Stimulated activated CD4-positive, alpha-beta T cell treated with anti-CD3 and anti-CD28 coated beads, Interleukin-4, amount 100 ng/mL, for 1 hour (primary cell): ENCODE measurements at regions not wholly inside any gene's neighbourhood (a gene's known extent, or its start where the extent isn't known, plus 50 kb on each side); places are given as distances from the start of the nearest gene placed in this dataset.

Source experiments
- DNase-seq: peaks from one replicate; pipeline ENCODE4 v3.0.0-alpha.2; 2020

DNA sequence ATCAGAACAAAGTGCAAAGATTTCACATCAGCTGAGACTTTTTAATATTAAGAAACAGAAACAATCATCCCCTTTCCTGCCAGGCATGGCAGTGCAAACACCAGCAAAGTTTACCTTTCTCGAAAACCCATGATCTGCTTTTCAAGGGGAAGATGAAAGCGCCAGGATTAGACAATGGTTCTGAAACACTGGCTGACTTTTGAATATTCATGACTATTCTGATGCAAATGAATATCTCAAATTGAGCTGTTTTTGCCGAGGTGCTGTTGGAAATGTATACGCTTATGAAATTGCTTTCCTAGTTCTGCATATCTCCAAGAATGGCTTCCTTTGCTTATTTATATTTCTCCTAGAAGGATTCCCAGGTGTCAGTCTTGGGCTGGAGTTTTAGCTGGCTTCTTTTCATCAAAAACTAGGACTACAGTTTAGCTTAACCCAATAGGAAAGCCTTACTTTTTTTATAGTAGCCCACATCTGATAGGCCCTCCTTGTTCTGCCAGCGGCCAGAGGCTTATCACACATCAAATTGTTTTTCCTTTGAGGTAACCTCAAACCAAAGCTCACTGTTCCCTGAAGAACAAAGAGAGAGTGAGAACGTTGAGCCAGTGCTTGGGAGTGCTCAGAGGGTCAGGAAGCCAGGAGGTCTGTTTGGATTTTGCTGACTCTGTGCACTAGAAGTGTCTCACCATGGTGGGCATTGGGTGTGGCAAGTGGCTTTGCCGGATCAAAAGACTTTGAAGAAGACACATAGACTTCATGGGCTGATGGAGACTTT is 74.0 kb upstream of the PLCL2 start:
- no peak for DNase-seq

DNA sequence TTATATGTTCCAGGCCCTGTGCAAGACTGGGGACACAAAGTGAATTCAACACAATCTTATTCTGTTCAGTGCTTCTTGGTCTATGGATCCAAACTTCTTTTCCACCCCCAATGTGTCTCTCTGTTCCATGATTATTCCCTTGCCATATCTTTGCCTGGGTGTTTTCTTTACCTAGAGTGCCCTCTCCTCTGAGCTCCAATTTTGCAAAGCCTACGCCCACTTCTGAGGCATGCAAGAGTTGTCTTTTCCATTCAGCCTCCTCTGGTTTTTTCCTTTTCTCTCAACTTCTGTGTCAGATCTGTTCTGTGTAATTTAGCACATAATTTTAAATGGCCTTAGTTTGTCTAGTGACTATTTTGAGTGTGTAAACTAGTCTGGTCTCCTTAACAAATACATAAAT is 72.8 kb upstream of the PLCL2 start:
- DNase-seq = no peak

DNA sequence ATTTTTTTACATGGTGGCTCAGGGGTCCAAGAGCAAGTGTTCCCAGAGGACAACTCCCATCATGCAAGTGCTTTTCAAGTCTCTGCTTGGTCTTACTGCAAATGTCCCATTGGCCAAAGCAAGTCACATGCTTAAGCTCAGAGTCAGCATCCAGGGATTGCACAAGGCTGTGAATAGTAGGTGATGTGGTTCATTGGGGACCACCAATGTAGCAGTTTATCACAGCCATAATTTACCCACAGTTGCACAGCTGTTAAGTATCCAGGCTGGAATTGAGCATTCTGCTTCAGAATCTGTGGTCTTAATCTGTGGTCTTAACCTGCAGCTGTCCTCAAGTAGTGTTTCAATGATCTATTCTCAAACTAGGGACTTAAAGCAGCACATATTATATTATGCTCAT is 71.4 kb upstream of the PLCL2 start:
- DNase-seq = no peak

DNA sequence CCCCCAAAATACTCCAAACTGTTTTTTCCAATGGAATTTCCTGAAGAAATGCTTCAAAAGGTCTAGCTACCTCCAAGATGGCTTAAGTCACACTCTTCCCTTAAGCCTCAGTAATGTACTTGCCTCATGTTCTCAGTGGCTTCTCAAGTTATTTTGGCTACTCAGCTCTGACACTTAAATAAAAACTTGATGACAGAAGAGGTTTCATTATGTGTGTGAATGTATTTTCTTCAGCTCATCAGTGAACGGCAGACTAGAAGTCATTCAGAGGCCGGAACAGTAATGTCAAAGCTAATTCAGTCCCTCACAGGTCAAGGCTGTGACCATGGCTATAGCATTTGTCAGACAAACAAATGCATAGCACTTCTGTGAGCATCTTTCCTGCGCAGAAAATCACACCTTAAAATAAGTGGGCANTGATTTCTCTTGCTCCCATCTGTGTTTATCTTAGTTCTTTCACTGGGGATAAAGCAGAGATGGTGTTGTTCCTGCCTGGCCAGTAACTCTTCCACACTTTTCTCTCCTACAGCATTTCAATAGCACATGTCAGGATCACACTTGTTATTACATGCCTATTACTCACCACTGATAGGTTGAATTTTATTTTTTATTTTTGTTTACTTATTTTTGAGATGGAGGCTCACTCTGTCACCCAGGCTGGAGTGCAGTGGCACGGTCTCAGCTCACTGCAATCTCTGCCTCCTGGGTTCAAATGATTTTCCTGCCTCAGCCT is 68.5 kb upstream of the PLCL2 start:
- no peak for DNase-seq

DNA sequence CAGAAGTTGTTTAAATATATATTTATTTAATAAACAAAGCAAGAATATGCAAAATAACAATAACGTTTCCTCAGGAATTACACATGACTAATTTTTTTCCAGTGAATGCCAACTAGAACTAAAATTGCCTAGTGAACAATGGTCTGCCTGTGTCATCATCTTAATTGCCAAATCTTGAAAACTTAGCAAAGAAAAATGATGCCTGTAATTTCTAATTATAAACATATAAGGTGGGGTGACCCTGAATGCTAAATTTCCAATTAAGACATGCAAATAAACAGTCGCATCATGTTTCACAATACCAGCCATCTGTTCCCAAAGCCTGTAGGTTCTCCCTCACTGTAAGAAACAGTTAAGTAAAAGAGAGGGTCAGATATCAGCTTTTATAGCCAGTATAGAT is 67.6 kb upstream of the PLCL2 start:
- DNase-seq = no peak

DNA sequence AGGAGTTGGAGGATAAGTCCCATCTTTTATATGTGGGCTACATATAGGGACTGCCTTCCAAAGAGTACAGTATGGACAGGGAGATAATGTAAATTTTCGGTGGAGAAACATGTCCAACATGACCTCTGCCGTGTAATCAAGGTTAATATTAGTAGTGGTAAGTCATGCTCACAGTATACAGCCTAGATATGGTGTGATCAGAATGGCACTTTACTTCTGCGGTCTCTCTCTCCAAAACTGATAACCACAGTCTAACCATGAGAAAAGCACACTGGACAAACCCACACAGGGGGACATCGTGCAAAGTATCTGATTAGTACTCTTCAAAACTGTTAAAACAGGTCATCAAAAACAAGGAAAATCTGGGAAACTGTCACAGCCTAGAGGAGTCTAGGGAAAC is 66.6 kb upstream of the PLCL2 start:
- no peak for DNase-seq

DNA sequence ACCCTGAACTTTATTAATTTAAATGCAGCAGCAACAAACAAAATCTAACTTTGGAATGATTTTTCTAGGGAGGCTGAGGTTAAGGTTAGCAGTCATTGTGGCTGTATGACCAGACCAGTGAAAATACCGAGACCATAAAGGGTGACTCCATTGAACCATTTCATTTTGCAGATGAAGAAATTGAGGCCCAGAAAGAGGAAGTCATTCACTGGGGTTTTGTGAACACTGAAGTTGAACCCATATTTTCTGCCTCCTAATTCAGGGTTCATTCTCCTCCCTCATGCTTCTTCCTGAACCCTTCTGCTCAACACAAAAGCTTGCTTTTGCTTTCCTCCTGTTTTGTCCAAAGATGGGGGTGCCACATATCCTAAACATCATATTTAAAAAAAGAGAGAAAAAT is 65.8 kb upstream of the PLCL2 start:
- DNase-seq = no peak

DNA sequence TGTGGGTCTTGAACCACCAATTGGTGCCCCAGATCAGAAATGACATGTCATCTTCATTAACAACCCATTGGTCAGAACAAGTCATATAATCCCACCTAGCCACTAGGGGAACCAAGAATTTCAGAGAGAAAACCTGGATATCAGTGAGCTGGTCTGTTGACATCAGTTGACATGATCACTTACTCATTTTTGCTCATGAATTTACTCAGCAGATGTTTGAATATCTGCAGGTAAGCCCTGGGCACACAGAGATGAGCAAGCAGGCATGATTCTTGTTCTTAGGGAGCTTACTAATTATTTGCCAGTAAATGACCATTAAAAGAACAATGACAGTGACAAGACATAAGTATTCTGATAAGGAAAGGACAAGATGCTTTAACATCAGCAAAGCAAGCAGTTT is 64.3 kb upstream of the PLCL2 start:
- no peak for DNase-seq

DNA sequence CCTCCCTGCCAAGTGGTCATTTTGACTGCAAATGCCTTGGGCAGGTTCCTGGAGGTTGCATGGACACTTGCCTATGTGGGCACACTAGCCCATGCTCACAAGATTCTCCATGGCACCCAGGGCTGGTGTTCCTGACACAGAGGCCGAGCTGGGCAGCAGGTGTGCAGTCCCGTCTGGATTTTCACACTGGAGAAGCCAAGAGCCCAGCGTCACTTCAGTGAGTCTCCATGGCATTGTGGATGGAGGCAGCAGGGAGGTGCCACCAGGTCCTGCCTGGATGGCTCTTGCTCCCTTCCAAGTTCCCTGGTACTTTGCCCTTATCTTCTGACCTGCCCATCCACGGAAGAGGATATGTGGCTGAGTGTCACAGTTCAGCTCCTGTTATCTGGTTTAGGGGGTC is 63.7 kb upstream of the PLCL2 start:
- DNase-seq = no peak

DNA sequence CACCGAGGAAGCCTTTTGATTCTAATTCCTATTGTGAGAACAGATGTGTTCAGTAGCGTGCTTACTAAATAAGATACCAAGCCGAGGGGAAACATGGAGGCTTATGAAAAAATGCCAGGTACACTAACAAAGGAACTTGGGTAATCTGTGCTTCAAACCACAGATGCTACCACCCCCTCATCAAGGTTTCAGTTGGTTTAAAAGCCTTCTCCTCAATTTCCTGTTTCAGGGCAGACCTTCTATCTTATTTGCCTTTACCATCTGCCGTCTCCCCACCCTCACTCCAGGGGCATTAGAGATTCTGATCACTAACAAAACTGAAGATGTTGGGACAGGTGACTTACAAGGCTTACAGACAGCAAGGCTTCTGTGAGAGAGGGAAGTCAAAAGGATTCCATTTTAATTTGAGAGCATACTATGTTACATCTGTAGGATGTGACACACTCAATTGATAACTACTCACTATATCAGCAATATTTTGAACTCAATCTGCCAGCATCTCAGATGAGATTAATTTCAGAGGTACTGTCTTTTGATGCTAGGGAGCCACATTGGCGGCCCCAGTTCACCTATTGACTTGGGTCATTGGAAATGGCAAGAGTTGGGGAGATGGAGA is 60.6 kb upstream of the PLCL2 start:
- no peak for DNase-seq

DNA sequence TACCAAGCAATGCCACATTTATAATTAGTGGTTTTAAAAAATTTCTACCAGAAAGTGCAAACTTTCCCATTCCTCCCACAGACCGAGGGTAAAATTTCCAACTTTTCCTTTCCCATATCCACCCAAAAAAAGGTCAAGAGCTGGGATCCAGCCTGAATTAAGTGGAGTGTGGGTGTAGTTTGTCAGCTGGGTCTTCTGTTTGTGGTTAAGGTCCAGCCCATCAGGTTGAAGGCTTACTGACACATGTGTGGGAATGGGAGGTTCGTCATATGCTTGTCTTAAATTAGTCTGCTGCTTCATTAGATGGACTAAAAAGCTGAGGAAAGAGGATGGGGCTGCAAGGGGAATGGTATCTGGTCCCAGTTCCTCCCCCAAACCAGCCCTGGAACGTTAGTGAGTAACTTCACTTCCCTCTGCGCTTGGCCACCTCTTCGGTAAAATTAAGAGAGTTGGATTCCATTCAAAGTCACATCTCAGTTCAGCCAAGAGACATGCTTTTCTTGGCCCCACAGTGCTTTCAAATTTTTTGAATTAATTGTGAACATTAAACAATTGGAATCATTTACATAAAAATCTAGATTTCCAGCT is 59.0 kb upstream of the PLCL2 start:
- no peak for DNase-seq

DNA sequence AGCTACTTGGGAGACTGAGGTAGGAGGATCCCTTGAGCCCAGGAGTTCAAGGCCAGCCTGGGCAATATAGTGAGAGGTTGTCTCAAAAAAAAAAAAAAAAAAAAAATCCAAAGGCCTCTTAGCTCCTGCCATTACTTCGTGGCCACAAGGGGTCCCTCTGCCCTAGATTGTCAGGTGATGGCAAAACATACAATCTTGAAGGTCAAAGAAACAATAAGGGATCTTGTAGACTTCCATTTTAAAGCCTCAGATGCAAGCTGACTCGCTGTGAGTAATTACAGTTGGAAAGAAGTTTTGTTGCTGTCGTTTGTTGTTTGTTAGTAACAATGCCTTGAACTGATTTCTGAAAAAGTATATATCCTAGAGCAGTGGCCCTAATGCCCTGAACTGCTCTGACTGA is 55.9 kb upstream of the PLCL2 start:
- DNase-seq = peak; percentile 44

DNA sequence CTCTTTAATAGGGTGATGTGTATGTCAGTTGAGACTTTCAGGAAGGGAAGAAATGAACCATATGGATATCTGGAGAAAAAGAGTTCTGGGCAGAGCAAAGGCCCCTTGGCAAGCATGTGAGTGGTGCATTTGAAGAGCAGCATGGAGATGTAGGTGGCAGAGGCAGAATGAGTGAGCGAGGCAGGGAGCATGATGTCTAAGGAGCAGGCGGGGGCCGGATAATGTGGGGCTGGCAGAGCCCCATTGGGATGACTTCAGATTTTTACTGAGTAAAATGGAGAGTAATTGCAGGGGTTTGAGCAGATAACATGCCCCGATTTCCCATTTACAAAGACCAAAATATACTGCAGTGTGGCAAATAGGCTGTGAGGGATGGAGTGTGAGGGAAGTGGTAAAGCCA is 52.9 kb upstream of the PLCL2 start:
- no peak for DNase-seq

DNA sequence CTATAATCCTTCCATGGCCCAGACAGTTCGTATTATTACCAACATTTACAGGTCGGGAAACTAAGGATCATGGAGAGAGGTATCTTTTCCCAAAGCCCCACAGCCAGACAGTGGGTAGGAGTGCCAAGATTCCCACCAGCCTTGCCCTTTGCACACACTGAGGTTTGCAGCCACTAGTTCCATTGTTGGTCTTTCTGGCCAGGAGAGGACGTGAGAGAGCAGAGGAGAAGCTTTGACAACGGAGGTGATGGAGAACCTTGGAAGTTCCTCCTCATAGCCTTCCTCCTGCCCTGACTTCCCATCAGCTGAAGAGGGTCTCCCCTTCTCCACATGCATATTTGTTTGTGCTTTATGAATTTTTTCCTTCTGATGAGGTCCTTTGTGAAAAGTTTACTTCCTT is 50.5 kb upstream of the PLCL2 start:
- no peak for DNase-seq

DNA sequence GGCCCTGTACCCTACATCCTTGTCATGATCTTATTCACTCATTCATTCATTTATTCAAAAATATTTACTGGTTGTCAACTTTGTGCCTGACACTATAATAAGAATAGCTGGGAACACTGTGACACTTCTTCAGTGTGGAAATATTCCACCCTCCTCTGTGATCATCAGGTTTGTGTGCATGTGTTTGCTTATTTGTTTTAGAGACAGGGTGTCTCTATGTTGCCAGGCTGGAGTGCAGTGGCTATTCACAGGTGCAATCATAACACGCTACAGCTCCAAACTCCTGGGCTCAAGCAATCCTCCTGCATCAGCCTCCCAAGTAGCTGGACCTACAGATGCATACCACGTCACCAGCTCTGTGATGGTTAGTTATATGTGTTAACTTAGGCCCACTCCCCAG is 50.0 kb upstream of the PLCL2 start:
- DNase-seq = no peak
